HG03457 (cell line): ENCODE measurements at regions not wholly inside any gene's neighbourhood (a gene's known extent, or its start where the extent isn't known, plus 50 kb on each side); places are given as distances from the start of the nearest gene placed in this dataset.

Source experiments
- ATAC-seq: cut with Tn5 transposase; IDR thresholded peaks from one replicate; pipeline ENCODE4 v1.9.1; 2021; ENCODE audit warnings: moderate number of reproducible peaks; ENCODE audit not compliant: unreplicated experiment

DNA sequence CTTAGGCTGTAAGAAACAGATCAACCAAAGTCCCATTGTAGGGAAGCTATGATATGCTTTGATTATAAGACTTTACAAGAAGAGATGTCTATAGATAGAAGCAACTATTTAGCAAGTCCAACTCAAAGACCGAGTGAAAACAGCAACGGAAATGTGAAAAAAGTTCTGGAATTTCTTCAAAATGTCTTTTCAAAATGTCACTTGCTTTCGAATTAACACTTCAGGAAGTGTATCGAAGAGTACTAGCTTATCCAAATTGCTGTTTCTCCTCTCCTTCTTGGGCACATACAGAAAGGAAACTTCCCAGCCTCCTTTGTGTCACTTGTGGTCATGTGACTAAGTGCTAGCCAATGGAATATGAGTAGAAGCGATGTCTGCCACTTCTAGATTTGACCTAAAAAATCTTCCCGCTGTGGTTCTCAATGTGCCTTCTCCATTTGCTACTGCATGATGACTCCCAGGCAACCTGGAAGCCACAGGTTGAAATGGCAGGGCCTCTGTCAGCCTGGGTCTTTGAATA is 89.9 kb downstream of the TSEN15 start:
- no peak for ATAC-seq

DNA sequence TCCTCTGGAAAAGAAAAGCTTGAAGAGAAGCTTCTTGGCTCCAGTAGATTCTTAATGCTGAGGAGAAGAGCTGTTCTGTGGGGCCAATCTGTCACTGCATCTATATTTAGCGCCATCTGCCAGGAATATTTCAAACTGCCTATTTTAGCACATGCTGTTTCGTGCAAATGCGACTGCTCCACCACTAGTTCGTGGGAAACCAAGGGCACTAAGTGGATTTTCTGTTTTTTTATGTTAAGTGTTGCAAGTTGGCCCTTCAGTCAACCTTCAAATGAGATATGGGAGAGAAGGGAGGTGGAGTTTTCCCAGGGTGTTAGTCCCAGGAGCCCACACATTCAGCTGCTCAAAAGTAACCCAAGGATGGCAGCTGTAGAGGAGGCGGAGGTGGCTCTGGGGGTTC is 91.9 kb downstream of the TSEN15 start:
- no peak for ATAC-seq

DNA sequence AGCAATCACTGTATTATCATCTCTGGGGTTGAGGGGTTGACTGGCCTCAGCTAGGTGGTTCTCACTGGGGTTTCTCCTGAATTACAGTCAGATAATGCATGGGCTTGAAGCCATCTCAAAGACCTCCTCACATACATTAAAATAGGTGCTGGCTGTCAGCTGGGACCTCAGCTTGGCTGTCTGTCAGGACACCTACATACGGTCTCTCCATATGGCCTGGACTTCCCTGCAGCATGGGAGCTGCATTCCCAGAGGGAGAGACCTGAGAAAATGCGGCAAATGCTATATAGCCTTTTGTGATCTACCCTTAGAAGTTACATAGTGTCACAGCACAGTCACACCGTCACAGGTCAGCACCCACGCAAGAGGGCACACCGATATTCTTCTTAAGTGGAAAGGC is 93.6 kb downstream of the TSEN15 start:
- ATAC-seq: no peak

DNA sequence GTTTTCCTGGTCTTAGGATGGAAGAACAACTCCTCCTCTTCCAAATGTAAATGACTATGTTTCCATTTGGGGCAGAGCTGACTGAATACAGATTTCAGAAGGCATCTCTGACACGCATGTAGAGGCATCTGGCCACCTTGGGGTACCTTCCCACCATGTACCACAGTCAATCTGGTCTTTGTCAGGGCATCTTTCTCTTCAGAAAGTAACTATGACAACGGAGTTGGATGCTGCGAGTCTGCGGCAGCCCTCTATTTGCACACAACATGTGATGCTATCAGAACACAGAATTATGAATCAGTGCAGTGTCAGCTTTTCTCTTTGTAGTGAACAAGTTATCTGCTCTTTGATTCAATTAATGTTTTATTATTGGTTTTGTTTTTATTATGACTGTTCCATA is 94.7 kb downstream of the TSEN15 start:
- no peak for ATAC-seq

DNA sequence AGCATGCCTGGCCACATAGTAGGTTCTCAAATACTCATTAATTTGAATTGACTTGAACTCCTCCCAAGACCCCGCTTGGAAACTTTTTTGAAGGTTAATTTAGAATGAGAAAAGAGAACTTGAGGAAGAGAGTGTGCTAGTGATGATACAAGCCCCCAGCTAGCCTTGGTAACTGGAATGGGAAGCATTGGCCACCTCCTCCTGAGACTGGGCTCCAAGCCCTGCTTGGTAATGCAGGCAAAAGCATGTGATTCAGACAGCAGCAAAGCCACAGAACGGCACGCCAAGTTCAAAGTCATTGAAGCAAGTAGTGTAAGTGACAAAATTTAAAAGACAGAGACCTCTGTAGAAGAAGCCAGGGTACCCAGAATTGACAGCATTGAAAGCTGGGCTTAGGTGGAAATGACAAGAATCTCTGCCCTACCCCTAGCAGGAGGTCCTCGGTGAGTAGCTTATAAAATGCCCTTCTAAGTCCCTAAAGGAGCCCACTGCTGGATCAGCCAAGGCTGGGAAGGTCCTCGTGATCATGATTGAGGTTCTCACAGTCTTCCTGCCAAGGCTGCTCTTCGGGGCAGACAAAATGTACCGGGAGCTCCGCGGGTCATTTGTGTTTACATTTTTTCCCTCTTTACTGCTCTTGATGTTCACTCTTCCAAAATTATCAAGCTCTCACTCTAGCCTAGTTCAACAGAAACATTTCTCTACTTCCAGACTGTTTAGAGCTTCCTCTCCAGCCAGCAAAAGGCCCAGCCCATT is 99.4 kb downstream of the TSEN15 start:
- ATAC-seq: no peak

DNA sequence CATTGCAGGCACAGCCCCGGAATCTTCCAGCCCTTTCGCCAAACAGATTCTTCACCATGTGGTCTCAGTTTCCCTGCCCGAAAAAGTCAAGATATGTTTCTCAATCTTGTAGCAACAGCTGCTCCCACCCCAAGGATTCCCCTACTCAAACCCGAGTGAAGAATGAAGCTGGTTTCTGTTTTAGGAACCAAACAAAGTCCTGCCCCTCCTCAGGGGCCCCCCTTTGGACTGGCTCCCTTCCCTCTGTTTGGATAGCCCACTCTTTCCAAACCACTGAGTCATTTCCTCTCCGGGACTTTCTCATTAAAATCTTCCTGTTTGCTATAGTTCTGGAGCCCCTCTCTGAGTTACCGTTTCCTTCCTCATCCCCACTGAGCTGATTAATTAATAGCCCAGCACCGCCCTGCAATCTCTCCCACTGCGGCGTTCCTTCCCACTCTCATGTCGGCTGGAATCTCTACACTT is 100.9 kb downstream of the TSEN15 start:
- no peak for ATAC-seq

DNA sequence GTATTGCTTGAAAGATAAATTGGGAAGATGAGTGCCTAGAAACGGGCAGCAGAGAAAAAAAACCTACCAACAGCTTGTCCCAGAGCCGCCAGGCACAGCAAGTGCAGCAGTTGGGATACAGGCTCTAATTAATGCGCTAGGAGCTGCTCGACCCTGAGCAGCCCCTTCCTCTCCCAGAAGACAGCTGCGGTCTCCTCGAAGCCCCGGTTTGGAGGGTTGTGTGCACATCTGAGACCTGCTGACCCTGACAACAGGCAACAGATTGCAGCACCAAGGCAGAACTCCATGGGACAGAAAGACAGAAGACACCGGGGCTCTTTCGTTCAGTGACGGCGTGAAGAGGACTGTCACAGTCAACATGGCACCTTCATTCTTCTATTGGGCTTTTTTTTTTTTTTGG is 101.4 kb downstream of the TSEN15 start:
- ATAC-seq: no peak

DNA sequence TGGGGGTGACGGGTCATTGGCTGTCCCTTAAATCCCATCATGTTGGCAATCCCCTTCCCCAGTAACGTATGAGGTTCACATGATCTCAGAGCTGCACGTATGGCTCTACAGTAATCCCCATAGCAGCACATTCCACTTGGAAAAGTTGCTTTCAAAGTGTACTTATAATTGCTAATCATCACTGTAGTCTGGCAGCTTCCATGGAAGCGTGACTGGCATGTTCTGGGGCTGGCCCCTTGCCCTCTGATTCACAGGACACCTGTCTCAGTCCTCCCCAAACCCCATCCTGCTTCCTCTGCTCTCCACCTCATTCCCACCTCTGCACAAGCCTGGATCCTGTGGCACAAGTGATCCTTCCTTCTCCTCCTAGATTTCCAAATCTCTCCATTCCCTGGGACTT is 102.2 kb downstream of the TSEN15 start:
- no peak for ATAC-seq

DNA sequence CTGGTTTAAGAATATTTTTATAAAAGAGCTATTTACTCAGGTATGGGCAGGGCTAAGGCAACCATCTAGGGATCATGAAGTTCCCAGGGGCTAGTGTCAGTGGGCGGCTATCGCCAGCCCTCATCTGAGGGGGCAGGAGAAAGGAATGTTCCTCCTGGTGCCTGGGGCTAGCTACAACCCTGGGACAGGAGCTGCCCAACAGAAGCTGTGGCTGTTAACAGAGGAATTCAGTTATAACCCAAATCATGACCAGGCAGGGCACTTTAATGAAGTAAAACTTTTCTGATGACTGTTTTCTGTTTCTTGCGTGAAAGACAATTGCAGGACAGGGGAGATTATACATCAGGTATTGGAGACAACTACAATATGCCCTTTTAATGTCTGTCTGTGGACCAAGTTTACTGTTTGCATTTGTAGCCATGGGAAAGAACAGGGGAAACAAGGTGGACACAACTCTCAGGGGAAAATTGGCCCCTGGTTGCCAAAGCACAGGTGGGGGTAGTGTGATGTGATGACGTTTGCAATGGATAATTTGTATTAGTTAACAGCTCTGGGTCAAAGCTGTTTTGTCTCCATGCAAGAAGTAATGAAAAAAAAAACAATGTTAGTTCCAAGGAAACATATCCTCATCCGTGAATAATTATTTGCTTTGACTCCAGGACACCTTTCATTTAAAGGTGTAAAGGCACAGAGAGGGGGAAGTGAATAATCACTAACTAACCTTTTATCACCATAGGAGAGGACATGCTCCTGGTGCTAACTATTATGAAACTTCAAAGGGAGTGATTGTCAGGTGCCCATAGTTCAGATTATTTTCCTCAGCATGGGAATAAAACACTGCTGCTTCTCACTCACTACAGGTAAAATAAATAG is 105.2 kb downstream of the TSEN15 start:
- ATAC-seq: no peak

DNA sequence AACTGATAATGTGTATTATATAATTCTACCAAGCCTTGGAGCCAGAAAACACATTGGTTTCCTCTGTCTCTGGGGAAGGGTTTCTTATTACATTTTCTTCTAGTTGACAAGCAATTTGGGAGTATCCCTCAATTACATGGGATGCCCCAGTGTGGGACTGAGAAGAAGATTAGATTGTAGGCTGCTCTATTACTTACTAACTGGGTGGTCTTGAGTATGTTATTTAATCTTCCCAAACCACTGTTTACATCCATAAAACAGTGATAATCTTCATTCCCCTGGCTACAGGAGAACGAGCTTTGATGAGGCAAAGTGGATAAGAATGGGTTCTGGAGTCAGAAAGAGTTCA is 105.8 kb downstream of the TSEN15 start:
- no peak for ATAC-seq

DNA sequence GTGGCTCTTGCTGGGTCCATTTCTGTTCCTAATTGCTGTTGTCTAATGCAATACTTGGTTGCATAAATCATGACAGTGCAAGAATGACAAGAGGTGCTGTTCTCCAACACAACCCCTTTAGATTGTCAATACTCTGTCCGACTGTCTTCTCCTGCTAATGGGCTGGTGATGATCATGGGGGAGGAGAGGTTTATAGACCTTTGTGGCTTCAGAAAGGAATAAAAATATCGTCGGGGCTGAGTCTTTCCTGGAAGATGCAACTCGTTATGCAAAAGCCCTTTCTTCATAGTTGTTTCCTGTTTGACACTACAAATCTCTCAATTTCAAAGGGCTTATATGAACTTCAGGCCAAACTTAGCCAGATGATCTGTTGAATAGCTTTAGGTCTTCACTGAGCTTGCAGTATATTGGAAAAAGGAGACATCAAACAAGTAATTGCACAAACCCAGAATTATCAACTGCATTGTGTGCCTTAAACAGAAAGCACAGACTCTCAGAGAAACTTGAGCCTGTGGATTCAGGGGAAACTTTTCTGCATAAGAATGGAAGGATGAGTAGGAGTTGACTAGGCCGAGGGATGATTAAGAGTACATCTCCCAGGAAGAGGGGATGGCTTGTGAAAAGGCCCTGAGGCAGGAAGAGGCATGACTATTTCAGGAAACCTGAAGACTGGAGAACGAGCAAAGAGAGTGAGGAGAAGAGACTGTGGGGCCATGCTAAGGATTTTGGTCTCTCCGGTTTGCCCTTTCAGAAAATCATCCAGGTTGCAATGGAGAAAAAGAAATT is 107.6 kb downstream of the TSEN15 start:
- ATAC-seq: no peak

DNA sequence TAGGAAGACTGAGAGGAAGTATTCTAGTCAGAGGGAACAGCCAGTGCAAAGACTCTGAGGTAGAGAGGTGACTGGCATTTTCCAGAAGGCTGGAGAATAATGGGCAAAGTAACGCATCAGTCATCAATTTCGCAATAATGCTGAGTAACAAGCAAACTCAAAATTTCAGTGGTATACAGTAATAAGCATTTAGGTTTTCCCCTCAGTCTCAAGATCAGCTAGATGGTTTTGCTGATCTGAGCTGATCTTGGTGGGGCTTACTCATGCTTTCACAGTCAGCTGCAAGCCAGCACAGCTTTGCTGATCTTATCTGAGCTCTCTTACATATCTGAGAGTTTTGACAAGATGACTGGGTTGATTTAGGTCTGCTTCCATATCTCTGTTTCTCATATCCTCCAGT is 108.7 kb downstream of the TSEN15 start:
- ATAC-seq: no peak

DNA sequence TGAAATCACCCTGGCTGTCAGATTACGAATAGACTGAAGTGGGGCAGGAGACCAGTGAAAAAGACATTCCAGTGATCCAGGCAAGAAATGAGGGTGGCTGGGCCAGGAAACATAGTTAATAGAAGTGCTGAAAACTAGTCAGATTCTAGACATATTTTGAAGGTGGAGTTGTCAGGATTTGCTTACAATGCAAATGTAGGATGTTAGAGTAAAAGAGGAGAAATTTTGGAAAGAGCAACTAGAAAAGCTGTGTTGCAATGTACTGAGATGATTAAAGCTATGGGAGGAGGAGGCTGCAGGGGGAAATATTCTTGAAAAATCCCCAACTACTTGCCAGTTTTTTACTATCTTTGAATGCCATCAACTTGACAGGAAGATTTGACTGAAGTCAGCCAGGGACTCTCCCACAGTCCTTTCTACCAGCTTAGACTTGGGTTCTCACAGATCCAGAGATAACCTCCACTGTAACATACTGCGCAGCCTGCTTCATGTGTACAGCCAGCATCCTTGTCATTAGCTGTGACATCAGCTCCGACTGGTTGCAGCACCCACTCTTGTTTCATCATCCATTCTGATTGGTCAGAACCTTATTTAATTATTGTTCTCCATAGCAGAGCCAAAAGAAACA is 109.7 kb downstream of the TSEN15 start:
- ATAC-seq: no peak

DNA sequence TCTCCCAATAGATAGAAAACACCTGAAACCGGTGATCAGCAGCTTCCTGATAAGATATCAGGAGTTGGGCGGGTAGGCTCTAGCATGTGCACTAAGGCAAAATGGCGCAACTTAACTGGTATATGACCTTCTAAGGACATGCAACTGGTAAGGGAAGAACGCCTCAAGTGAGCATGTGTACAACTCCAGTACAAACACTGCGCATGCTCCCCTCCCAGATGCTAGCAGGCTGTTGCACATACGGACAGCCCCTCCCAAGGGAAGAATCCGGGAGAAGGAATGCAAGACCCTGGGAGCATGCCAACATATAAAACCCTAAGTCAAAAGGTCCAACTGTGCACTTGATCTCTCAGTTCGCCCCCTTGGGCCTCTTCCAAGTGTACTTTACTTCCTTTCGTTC is 110.8 kb downstream of the TSEN15 start:
- ATAC-seq: no peak

DNA sequence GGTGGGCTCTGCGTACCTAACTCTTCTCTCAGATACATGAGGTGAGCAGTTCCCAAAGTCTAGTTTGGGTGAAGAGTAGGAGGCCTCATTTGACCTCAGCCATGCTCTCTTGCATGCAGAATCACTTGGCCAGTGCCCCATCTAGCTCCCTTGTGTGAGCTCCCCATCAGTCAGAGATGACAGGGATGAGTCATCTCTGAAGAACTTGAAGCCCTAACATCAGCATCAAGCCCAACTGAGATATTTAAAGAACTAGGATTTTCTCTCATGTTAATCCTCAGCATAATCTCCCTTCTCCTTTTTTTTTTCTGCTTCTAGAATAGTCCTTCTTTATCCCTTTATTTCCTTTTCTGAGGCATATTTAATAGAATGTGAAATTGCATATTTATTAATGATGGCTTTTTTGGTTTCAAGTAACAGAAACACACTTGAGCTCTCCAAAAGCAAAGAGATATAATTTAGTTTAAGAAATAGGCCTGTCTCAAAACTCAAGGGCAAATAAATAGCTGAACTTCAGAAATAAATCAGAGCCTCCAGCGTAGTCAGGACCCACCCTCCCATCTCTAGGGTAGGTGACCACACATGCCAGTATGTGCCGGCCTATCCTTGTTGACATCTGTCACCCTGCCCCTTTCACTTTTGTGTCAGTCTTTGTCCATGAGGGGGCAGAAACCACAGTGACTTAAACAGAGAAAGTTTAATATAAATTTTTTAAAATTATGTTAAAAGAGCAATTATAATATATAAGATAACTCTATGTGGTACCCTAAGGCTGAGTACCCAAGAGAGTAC is 112.3 kb downstream of the TSEN15 start:
- ATAC-seq: peak; percentile 57

DNA sequence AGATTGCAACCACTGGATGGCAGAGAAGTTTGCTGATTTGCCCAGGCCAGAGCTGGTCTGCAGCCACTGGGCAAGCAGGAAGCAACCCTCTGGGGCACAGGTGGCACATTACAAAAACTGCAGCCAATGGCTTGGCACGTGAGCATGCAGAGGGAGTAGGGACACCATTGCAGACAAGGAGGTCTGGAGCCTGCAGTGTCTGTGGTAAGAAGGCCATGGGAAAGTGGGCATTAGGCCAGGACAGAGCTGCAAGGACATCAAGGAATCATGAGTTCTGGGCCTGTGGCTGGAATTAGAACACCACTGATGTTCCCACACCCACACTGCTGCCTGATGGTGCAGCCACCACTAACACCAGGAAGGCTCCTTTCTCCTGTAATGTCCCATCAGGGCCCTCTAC is 113.0 kb downstream of the TSEN15 start:
- ATAC-seq: no peak

DNA sequence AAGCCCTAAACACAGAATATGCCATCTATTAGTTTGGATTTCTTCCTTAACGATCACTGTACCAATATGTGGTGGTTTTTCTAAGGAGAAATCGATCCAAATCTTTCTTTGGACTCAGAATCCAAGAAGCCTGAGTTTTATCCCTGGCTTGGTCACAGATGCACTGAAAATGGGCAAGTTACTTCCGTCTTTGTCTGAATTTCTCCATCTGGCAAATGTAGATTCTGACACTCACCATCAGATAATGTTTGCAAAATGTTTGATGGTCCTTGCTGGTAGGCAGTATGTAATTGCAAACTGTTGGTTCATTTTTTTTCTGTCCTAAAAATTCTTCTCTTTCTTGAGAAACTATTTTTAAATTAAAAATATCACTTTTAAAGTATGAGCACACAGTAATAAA is 115.0 kb downstream of the TSEN15 start:
- no peak for ATAC-seq

DNA sequence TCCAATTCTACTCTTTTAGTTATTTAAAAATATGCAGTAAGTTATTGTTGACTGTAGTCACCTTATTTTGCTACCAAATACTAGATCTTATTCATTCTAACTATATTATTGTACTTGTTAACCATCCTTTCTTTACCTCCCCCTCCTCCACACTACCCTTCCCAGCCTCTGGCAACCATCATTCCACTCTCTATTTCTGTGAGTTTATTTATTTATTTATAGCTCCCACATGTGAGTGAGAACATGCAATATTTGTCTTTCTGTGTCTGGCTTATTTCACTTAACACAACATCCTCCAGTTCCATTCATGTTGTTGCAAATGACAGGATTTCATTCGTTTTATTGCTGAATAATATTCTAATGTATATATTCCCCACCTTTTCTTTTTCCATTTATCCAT is 115.8 kb downstream of the TSEN15 start:
- no peak for ATAC-seq

DNA sequence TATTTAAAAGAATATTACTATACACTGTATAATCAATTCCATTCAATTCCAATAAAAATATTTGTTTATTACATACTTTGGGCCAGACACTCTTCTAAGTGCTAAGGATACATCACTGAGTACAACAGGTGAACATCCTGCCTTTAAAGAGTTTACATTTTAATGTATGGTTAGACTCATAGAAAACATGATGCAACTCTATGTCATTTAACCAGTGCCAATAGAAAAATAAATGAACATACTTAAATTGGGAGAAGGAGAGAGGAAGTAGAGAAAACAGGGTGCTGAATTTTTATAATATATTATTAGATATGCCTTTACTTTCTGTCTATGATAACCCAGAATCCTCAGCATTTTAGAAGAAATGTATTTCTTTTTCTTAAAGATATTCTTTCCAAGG is 119.2 kb downstream of the TSEN15 start:
- ATAC-seq: no peak

DNA sequence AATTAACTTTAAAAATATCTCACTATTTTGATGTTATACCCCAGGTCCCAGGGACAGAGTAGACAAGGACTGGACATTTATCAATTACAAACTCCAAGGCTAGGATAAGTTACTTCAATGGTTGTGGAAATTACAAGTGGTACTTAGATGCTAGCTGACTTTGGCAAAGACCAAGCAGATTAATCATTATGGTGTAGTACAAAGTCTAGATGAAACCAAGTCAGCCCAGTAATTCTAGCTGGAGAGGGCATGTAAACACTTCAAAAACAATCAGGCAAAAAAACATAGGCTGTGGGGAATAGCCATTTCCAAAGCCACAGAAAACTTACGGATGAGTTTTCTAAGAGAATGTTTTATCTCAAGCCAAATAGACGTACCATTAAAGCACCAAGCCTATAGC is 124.5 kb downstream of the TSEN15 start:
- ATAC-seq: no peak
